Astrocyte of the cerebellum (primary cell): ENCODE measurements at regions not wholly inside any gene's neighbourhood (a gene's known extent, or its start where the extent isn't known, plus 50 kb on each side); places are given as distances from the start of the nearest gene placed in this dataset.

ENCODE experiments used
- DNase-seq: peaks from one replicate; pipeline ENCODE4 v3.0.0-alpha.2; 2011; ENCODE audit warnings: low read depth
- H3K4me3 ChIP-seq: 2 replicates; pipeline ENCODE4 v1.5.1; 2011; ENCODE audit warnings: mild to moderate bottlenecking, low read depth, low read length, moderate library complexity
- in situ Hi-C: cut with HindIII; loops from 2 replicates; pipeline ENCODE4 v1.10.0; 2017; ENCODE audit warnings: low sequenced_read_pairs
- TF ChIP-seq, protein P1 (sequence below): IDR thresholded peaks from 2 replicates; pipeline ENCODE4 v1.5.1; 2012; ENCODE audit warnings: low read length, low read depth, moderate library complexity, mild to moderate bottlenecking; ENCODE audit errors: missing control alignments

DNA sequence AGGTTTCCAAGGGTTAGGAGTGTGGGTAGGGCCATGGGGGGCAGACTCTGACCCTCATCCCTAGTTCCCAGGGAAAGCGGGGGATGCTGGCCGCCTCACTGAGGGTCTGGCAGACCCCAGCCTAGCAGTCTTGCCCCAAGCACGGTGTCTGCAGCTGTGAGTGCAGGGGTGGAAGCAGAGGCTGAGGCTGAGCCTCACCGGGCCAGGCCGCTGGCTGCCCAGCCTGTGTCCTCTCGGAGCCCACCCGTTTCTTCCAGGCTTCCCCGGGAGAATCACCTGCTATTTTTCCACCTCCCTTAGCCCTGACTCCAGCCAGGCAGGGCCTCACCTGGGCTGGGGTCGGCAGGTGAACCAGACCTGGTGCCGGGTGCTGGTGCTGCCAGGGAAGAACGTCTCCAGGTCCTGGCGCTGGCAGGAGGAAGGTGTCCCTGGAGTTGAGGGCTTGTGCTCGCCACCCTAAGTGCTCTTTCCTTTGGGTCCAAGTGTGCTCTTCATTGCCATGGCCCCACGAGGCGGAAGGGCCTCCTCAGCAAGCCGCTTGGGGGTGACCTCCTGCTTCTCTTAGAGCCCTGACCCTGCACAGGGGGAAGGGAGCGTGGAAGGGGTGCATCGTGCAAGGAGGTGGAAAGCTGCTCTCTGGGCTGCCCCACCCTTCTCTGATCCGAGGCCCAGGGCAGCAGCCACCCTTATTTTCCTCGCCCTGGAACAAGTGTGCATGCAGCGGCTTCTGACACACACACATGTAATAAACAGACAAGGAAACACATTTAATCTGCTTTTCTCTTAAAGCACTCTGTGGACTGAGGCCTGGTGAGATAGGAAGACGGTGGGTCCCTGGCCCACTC lies 112.7 kb downstream of the FAM53A start:
- H3K4me3 ChIP-seq, result no peak overlapping the region
- in situ Hi-C loops, result no loop called here
- DNase-seq, result no peak

GRCh38 chr4:1570291-1571164 lies 113.6 kb downstream of the FAM53A start:
- H3K4me3 ChIP-seq, result no peak overlapping the region
- TF ChIP-seq, protein P1, sequence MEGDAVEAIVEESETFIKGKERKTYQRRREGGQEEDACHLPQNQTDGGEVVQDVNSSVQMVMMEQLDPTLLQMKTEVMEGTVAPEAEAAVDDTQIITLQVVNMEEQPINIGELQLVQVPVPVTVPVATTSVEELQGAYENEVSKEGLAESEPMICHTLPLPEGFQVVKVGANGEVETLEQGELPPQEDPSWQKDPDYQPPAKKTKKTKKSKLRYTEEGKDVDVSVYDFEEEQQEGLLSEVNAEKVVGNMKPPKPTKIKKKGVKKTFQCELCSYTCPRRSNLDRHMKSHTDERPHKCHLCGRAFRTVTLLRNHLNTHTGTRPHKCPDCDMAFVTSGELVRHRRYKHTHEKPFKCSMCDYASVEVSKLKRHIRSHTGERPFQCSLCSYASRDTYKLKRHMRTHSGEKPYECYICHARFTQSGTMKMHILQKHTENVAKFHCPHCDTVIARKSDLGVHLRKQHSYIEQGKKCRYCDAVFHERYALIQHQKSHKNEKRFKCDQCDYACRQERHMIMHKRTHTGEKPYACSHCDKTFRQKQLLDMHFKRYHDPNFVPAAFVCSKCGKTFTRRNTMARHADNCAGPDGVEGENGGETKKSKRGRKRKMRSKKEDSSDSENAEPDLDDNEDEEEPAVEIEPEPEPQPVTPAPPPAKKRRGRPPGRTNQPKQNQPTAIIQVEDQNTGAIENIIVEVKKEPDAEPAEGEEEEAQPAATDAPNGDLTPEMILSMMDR, result no peak
- in situ Hi-C loops, result no loop called here
- DNase-seq, result no peak

More for the DNA sequence above, 112.7 kb downstream of the FAM53A start:
- TF ChIP-seq, protein P1, result no peak

GRCh38 chr4:1569461-1570151 lies 114.5 kb downstream of the FAM53A start:
- no peak overlapping the region for H3K4me3 ChIP-seq
- in situ Hi-C loops, result no loop called here
- TF ChIP-seq, protein P1, result no peak
- no peak for DNase-seq

- TF ChIP-seq, protein P1, result no peak
- no peak for DNase-seq
- in situ Hi-C loops, result no loop called here
- no peak overlapping the region for H3K4me3 ChIP-seq
These were observed 115.2 kb downstream of the FAM53A start for GRCh38 chr4:1568855-1569460.

GRCh38 chr4:1567808-1568581 lies 116.1 kb downstream of the FAM53A start:
- H3K4me3 ChIP-seq, result no peak overlapping the region
- TF ChIP-seq, protein P1, result no peak
- DNase-seq, result no peak
- in situ Hi-C loops, result no loop called here

GRCh38 chr4:1567519-1567807 lies 116.7 kb downstream of the FAM53A start:
- TF ChIP-seq, protein P1, result no peak
- H3K4me3 ChIP-seq, result no peak overlapping the region
- no peak for DNase-seq
- in situ Hi-C loops, result no loop called here
